HCT116 (cell line): ENCODE measurements at regions not wholly inside any gene's neighbourhood (a gene's known extent, or its start where the extent isn't known, plus 50 kb on each side); places are given as distances from the start of the nearest gene placed in this dataset.

Experiments used
- ATAC-seq: fragments of 200-7000 bp; cut with Tn5 transposase; 2 replicates; pipeline ENCODE4 v1.9.1; 2020; ENCODE audit warnings: mild to moderate bottlenecking, moderate library complexity
- BruUV-seq: library from RNA; stranded (reverse); fragments of 400-500 nt; replicated peaks from 2 replicates; lab custom pipeline; 2021; lab: Mats Ljungman, UMichigan
- CTCF ChIA-PET: fragments of 300-600 bp; sonication (Branson Sonifier 250); formaldehyde crosslinking; loops from one replicate; lab custom pipeline; 2021; ENCODE audit warnings: antibody characterized with exemption; lab: Charles Lee
- POLR2A ChIA-PET: fragments of 300-600, 350-600 bp; sonication (Branson Sonifier 250); formaldehyde crosslinking; loops from one replicate; lab custom pipeline; 2021; ENCODE audit warnings: antibody characterized with exemption; lab: Charles Lee
- RAD21 ChIA-PET, 2 experiments: fragments of 300-600 bp; sonication (Branson Sonifier 250); formaldehyde crosslinking; loops; one replicate each; lab custom pipeline; 2023; ENCODE audit warnings: low total read pairs in 2 of 2; ENCODE audit not compliant: uncharacterized antibody in 2 of 2, unreplicated experiment in 2 of 2, low non-redundant PET in 1 of 2; lab: Charles Lee
- DNase-seq: peaks from one replicate; pipeline ENCODE4 v3.0.0-alpha.2; 2010; ENCODE audit warnings: low read depth, low spot score
- H2AFZ ChIP-seq: fragments of 200-600 bp; shearing (Covaris generic), sonication (generic); 2 replicates; pipeline ENCODE4 v1.6.1; 2017; ENCODE audit warnings: low read depth, mixed run types, mixed read lengths, antibody characterized with exemption, low read length; ENCODE audit not compliant: poor library complexity, severe bottlenecking
- H3K27ac ChIP-seq: 2 replicates; pipeline ENCODE4 v1.5.1; 2012; ENCODE audit warnings: low read depth, low read length
- H3K27me3 ChIP-seq: fragments of 200-600 bp; sonication (generic); 2 replicates; pipeline ENCODE4 v1.6.1; 2016; ENCODE audit warnings: mixed run types, low read length, mixed read lengths; ENCODE audit not compliant: insufficient read depth
- H3K36me3 ChIP-seq, 2 experiments: fragments of 200-500 bp in 1 of 2; fragments of 200-600 bp in 1 of 2; sonication (Bioruptor generic) in 1 of 2; sonication (generic) in 1 of 2; 2 replicates each; pipeline versions ENCODE4 v1.5.1 to v1.6.1; 2014 to 2016; ENCODE audit warnings: low read length in 2 of 2, inconsistent platforms in 1 of 2, mixed read lengths in 1 of 2, mixed run types in 1 of 2; ENCODE audit not compliant: insufficient read depth in 2 of 2, control insufficient read depth in 1 of 2
- H3K4me1 ChIP-seq, 2 experiments: fragments of 200-600 bp in 1 of 2; sonication (generic) in 1 of 2; 2 replicates each; pipeline versions ENCODE4 v1.5.1 to v1.6.1; 2012 to 2017; ENCODE audit warnings: low read length in 2 of 2, inconsistent platforms in 1 of 2, mild to moderate bottlenecking in 1 of 2, mixed read lengths in 1 of 2, mixed run types in 1 of 2, moderate library complexity in 1 of 2; ENCODE audit not compliant: insufficient read depth in 2 of 2, control insufficient read depth in 1 of 2
- H3K4me2 ChIP-seq: fragments of 200-600 bp; sonication (generic); 2 replicates; pipeline ENCODE4 v1.6.1; 2017; ENCODE audit warnings: mixed run types, low read length, mixed read lengths
- H3K4me3 ChIP-seq, 2 experiments: fragments of 200-600 bp in 1 of 2; sonication (generic) in 1 of 2; replicated peaks in 1 of 2; 2 replicates each; pipeline ENCODE4 v1.5.1; 2011 to 2016; ENCODE audit warnings: low read length in 2 of 2, control low read depth in 1 of 2, low read depth in 1 of 2, mild to moderate bottlenecking in 1 of 2, mixed read lengths in 1 of 2, mixed run types in 1 of 2
- H3K79me2 ChIP-seq: fragments of 200-600 bp; sonication (generic); 2 replicates; pipeline ENCODE4 v1.6.1; 2017; ENCODE audit warnings: mild to moderate bottlenecking, mixed run types, low read length, moderate library complexity, mixed read lengths; ENCODE audit not compliant: insufficient read depth
- H3K9ac ChIP-seq: fragments of 200-600 bp; sonication (generic); 2 replicates; pipeline ENCODE4 v1.6.1; 2016; ENCODE audit warnings: low read length, mixed read lengths
- H3K9me2 ChIP-seq: fragments of 200-600 bp; sonication (generic), shearing (Covaris generic); 2 replicates; pipeline ENCODE4 v1.6.1; 2017; ENCODE audit warnings: mixed run types, mild to moderate bottlenecking, moderate library complexity; ENCODE audit not compliant: insufficient read depth
- H3K9me3 ChIP-seq, 2 experiments: fragments of 200-500 bp in 1 of 2; fragments of 200-600 bp in 1 of 2; sonication (Bioruptor generic) in 1 of 2; sonication (generic) in 1 of 2; 2 replicates each; pipeline ENCODE4 v1.6.1; 2014 to 2017; ENCODE audit warnings: low read length in 2 of 2, mixed read lengths in 2 of 2, inconsistent platforms in 1 of 2, low read depth in 1 of 2, mild to moderate bottlenecking in 1 of 2, mixed run types in 1 of 2, moderate library complexity in 1 of 2; ENCODE audit not compliant: control insufficient read depth in 1 of 2, insufficient read depth in 1 of 2
- H4K20me1 ChIP-seq: fragments of 200-600 bp; sonication (generic), shearing (Covaris generic); 2 replicates; pipeline ENCODE4 v1.6.1; 2017; ENCODE audit warnings: mixed run types, mild to moderate bottlenecking, moderate library complexity; ENCODE audit not compliant: insufficient read depth
- ELF1 ChIP-seq: IDR thresholded peaks from 2 replicates; pipeline ENCODE4 v1.6.1; 2012; ENCODE audit warnings: low read depth, borderline replicate concordance
- EZH2 ChIP-seq: fragments of 200-600 bp; sonication (generic); IDR thresholded peaks from 2 replicates; pipeline ENCODE4 v1.6.1; 2017; ENCODE audit warnings: antibody characterized with exemption, mixed run types
- FOSL1 ChIP-seq: IDR thresholded peaks from 2 replicates; pipeline ENCODE4 v1.6.1; 2012; ENCODE audit warnings: low read depth
- POLR2AphosphoS5 ChIP-seq: IDR thresholded peaks from 2 replicates; pipeline ENCODE4 v1.6.1; 2011; ENCODE audit warnings: mild to moderate bottlenecking, low read depth, low read length, moderate library complexity
- SIN3A ChIP-seq: IDR thresholded peaks from 2 replicates; pipeline ENCODE4 v1.6.1; 2012; ENCODE audit warnings: low read depth
- SP1 ChIP-seq: IDR thresholded peaks from 2 replicates; pipeline ENCODE4 v1.6.1; 2012; ENCODE audit warnings: low read depth
- TCF7L2 ChIP-seq: IDR thresholded peaks from 2 replicates; pipeline ENCODE4 v1.7.0; 2011; ENCODE audit warnings: borderline replicate concordance, inconsistent platforms; ENCODE audit not compliant: insufficient read depth, insufficient read length; ENCODE audit errors: extremely low read depth
- YY1 ChIP-seq: IDR thresholded peaks from 2 replicates; pipeline ENCODE4 v1.6.1; 2011; ENCODE audit warnings: low read length, low read depth, moderate library complexity, mild to moderate bottlenecking; ENCODE audit not compliant: insufficient replicate concordance; ENCODE audit errors: extremely low read depth
- ZNF274 ChIP-seq: fragments of 200-500 bp; sonication (Bioruptor generic); IDR thresholded peaks from 2 replicates; pipeline ENCODE4 v1.6.1; 2014; ENCODE audit warnings: mild to moderate bottlenecking, low read depth, low read length, inconsistent platforms
- intact Hi-C: fragments of 100-400 bp; cut with micrococcal nuclease; formaldehyde crosslinking; loops from 2 replicates; pipeline ENCODE4 v1.10.0; 2022
- TF ChIP-seq, protein P1 (sequence below): IDR thresholded peaks from 2 replicates; pipeline ENCODE4 v1.6.1; 2012
- TF ChIP-seq, protein P2 (sequence below): IDR thresholded peaks from 2 replicates; pipeline ENCODE4 v1.6.1; 2011; ENCODE audit warnings: mild to moderate bottlenecking, low read length, moderate library complexity; ENCODE audit not compliant: insufficient replicate concordance; ENCODE audit errors: extremely low read depth

DNA sequence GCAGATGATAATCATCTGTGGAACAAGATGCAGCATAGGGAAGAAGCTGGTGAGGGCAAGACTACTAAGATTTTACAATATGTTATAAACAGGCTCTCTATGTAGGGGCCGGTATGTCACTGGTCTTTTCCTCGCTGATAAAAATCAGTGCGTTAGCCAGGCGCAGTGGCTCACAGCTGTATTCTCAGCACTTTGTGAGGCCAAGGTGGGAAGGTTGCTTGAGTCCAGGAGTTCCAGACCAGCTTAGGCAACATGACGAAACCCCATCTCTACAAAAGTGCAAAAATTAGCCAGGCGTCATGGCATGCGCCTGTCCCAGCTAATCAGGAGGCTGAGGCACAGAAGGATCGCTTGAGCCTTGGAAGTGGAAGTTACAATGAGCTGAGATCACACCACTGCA lies 135.9 kb downstream of the TUSC1 start:
- no TSS peak for BruUV-seq
- ATAC-seq: no peak
- Histone ChIP-seq H4K20me1 (no peaks in the 10 kb centered on the region), H3K79me2 (no peaks in the 10 kb centered on the region), H3K4me3 (no peak overlapping the region), H3K4me2 (no peak overlapping the region), H3K36me3 (no peaks in the 10 kb centered on the region), H3K4me1 (no peaks in the 10 kb centered on the region), H2AFZ (no peak overlapping the region), H3K9me3 (peaks cover 11% of the 10 kb centered on the region in 2 experiments; a peak in 2 of 4 replicates), H3K9me2 (no peaks in the 10 kb centered on the region), H3K9ac (no peak overlapping the region), H3K27me3 (no peaks in the 10 kb centered on the region), H3K27ac (no peak overlapping the region)
- no peak for DNase-seq
- intact Hi-C loops: no loop called here
- CTCF ChIA-PET: no interaction called here
- POLR2A ChIA-PET: no interaction called here
- RAD21 ChIA-PET: no interaction called here
- TF ChIP-seq ZNF274: no peak
- no peak for TF ChIP-seq ELF1
- TF ChIP-seq, protein P1, sequence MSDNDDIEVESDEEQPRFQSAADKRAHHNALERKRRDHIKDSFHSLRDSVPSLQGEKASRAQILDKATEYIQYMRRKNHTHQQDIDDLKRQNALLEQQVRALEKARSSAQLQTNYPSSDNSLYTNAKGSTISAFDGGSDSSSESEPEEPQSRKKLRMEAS: no peak
- TF ChIP-seq, protein P2, sequence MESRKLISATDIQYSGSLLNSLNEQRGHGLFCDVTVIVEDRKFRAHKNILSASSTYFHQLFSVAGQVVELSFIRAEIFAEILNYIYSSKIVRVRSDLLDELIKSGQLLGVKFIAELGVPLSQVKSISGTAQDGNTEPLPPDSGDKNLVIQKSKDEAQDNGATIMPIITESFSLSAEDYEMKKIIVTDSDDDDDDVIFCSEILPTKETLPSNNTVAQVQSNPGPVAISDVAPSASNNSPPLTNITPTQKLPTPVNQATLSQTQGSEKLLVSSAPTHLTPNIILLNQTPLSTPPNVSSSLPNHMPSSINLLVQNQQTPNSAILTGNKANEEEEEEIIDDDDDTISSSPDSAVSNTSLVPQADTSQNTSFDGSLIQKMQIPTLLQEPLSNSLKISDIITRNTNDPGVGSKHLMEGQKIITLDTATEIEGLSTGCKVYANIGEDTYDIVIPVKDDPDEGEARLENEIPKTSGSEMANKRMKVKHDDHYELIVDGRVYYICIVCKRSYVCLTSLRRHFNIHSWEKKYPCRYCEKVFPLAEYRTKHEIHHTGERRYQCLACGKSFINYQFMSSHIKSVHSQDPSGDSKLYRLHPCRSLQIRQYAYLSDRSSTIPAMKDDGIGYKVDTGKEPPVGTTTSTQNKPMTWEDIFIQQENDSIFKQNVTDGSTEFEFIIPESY: no peak
- TF ChIP-seq SP1: no peak
- TF ChIP-seq FOSL1: no peak
- no peak for TF ChIP-seq SIN3A
- TF ChIP-seq TCF7L2: no peak
- no peak for TF ChIP-seq EZH2
- no peak for TF ChIP-seq YY1
- no peak for TF ChIP-seq POLR2AphosphoS5
